ENCODE measurements at regions not wholly inside any gene's neighbourhood (a gene's known extent, or its start where the extent isn't known, plus 50 kb on each side); places are given as distances from the start of the nearest gene placed in this dataset.

DNA sequence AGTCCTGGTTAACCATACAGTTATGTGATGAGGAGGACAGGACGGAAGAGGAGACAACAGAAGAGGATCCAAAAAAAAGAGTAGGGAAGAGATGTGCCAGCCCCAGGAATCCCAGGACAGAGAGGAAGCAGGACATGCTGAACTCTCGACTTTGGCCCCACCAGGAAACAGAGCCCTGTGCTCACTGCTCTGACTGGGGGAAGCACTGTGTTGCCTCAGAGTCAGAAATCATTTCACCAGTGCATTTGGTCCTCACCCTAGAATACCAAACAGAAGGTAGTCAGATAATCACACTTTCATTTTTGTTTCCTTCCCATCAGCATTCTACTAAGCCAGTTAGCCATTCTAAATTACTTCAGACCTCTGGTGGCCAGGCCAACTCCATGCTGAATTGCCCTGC, 421.0 kb upstream of the CDH5 start:
- H3K4me3 ChIP-seq (replicated peaks in 1 of 2; ENCODE audit: low read depth in 2 of 2, low read length in 2 of 2) = no peak overlapping the region
- TF ChIP-seq, protein P1, sequence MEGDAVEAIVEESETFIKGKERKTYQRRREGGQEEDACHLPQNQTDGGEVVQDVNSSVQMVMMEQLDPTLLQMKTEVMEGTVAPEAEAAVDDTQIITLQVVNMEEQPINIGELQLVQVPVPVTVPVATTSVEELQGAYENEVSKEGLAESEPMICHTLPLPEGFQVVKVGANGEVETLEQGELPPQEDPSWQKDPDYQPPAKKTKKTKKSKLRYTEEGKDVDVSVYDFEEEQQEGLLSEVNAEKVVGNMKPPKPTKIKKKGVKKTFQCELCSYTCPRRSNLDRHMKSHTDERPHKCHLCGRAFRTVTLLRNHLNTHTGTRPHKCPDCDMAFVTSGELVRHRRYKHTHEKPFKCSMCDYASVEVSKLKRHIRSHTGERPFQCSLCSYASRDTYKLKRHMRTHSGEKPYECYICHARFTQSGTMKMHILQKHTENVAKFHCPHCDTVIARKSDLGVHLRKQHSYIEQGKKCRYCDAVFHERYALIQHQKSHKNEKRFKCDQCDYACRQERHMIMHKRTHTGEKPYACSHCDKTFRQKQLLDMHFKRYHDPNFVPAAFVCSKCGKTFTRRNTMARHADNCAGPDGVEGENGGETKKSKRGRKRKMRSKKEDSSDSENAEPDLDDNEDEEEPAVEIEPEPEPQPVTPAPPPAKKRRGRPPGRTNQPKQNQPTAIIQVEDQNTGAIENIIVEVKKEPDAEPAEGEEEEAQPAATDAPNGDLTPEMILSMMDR (IDR thresholded peaks at IDR 0.05; ENCODE audit: low read depth, low read length) = no peak
- no peak for DNase-seq (ENCODE audit: low read depth in 2 of 2)

DNA sequence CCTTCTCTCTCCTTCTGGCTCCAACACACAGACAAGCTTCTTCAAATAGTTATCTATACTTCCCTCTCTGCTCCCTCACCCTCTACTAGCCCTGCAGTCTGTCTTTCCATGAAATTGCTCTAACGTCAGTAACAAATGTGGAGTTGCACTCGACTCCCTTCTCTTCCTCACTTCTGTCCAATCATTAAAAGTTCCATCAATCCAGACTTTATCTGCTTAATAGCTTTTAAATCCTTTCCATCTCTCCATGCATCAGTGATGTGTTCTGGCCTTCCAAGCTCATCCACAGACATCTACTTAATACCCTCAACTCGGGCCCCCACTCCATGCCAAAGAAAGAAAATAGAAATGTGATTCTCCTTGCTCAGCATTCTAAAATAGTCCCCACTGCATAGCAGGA, 422.1 kb upstream of the CDH5 start:
- H3K4me3 ChIP-seq (replicated peaks in 1 of 2; ENCODE audit: low read depth in 2 of 2, low read length in 2 of 2) = no peak overlapping the region
- TF ChIP-seq, protein P1 (IDR thresholded peaks at IDR 0.05; ENCODE audit: low read depth, low read length) = no peak
- DNase-seq (ENCODE audit: low read depth in 2 of 2) = no peak

DNA sequence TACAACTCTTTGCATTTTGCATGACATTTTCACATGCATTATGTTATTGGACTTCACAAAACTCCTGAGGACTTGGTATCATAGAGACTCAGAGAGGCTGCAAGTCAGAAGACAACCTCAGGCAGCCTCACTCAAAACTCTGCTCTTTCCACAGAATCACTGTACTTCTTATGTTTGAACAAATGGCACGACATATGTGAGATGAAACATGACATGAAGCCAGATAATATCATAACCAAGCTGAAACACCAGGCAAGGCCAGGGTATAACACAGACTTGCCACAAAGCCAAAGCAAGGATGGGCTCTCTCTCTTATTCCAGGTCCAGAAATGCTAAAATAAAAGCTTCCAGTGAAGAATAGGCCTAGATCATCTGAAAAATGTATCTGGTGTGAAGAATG, 425.8 kb upstream of the CDH5 start:
- no peak overlapping the region for H3K4me3 ChIP-seq (replicated peaks in 1 of 2; ENCODE audit: low read depth in 2 of 2, low read length in 2 of 2)
- DNase-seq (ENCODE audit: low read depth in 2 of 2) = no peak
- TF ChIP-seq, protein P1 (IDR thresholded peaks at IDR 0.05; ENCODE audit: low read depth, low read length) = no peak

DNA sequence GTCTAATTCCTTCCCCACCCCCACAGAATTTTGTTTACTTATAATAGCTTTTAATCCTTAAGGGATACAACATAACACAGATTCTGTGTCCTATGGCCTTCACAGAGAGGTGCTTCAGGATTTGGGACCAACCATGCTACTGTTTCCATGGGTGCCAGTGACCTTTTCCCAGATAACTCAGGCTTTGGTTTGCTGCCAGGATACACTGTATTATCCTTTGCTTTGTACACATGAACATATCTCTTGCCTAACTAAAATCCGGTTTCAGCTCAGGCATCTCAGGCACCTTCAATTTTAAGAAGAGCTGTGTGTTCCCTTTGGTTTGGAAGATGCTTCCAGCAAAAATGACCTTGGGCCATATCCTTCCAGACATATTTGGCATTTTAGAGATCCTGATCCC, 428.4 kb upstream of the CDH5 start:
- TF ChIP-seq, protein P1 (IDR thresholded peaks at IDR 0.05; ENCODE audit: low read depth, low read length) = no peak
- no peak for DNase-seq (ENCODE audit: low read depth in 2 of 2)

GRCh38 chr16:65937455-65937854, 429.0 kb upstream of the CDH5 start:
- H3K4me3 ChIP-seq (replicated peaks in 1 of 2; ENCODE audit: low read depth in 2 of 2, low read length in 2 of 2) = no peak overlapping the region
- no peak for DNase-seq (ENCODE audit: low read depth in 2 of 2)
- TF ChIP-seq, protein P1 (IDR thresholded peaks at IDR 0.05; ENCODE audit: low read depth, low read length) = no peak

More for the DNA sequence above, 428.4 kb upstream of the CDH5 start:
- H3K4me3 ChIP-seq (replicated peaks in 1 of 2; ENCODE audit: low read depth in 2 of 2, low read length in 2 of 2) = no peak overlapping the region

DNA sequence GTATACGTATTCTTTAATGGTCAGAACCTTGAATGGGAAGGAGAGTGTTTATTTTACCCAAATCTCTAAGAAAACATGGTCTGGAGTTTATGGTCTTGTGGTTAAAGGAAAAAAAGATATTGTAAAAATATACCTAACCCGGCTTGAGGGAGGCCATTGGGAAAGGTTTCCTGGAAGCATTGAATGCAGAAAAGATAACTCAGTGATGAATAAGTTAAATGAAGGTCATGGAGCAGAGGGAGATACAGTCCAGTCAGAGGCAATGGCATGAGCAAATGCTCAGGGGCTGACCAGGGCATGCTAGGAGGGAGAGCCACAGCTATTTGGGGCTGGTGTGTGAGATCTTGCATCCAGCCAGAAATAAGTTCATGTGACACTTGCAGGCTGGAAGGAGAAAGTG, 430.4 kb upstream of the CDH5 start:
- no peak for DNase-seq (ENCODE audit: low read depth in 2 of 2)
- TF ChIP-seq, protein P1 (IDR thresholded peaks at IDR 0.05; ENCODE audit: low read depth, low read length) = no peak
- H3K4me3 ChIP-seq (replicated peaks in 1 of 2; ENCODE audit: low read depth in 2 of 2, low read length in 2 of 2) = no peak overlapping the region

DNA sequence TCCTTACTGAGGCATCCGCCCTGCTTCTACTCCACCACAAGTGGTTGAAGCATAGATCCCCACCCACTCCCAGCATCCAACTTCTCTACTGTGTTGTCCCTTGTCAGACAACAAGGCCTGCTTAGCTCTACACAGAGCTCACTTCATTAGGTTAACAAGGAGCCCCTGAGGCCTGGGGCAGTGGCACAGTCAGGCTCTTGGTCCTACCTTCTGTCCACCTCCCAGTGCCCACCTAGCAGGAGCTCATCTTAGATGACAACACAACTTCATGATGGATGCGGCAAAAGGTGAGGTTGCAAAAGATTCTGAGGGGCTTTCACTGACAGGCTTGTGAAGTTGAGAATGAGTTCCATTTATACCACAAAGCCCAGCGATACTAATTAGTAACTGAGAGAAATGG, 432.0 kb upstream of the CDH5 start:
- no peak for DNase-seq (ENCODE audit: low read depth in 2 of 2)
- no peak overlapping the region for H3K4me3 ChIP-seq (replicated peaks in 1 of 2; ENCODE audit: low read depth in 2 of 2, low read length in 2 of 2)
- TF ChIP-seq, protein P1 (IDR thresholded peaks at IDR 0.05; ENCODE audit: low read depth, low read length) = no peak

Measured in cardiac fibroblast (primary cell).